MCF 10A (cell line): ENCODE measurements at regions not wholly inside any gene's neighbourhood (a gene's known extent, or its start where the extent isn't known, plus 50 kb on each side); places are given as distances from the start of the nearest gene placed in this dataset.

Experiments used
- BruUV-seq: library from RNA; stranded (reverse); fragments of 400-500 nt; replicated peaks from 2 replicates; lab custom pipeline; 2021; lab: Mats Ljungman, UMichigan
- CTCF ChIA-PET: fragments of 300-600 bp; sonication (Branson Sonifier 250); formaldehyde crosslinking; extraction: SDS; loops from one replicate; lab custom pipeline; 2021; ENCODE audit warnings: antibody characterized with exemption, inconsistent platforms; lab: Yijun Ruan, JAX
- POLR2A ChIA-PET: fragments of 300-600, 350-650 bp; sonication (Branson Sonifier 250); formaldehyde crosslinking; extraction: SDS; loops from one replicate; lab custom pipeline; 2020; ENCODE audit warnings: antibody characterized with exemption, inconsistent platforms; lab: Yijun Ruan, JAX
- DNase-seq: peaks from one replicate; pipeline ENCODE4 v3.0.0-alpha.2; 2018; ENCODE audit not compliant: unreplicated experiment
- H3K27ac Mint-ChIP-seq: one replicate; pipeline ENCODE4 v1.8.0; 2022; ENCODE audit warnings: mild to moderate bottlenecking, low read depth, mixed read lengths; ENCODE audit not compliant: unreplicated experiment
- H3K27me3 Mint-ChIP-seq: one replicate; pipeline ENCODE4 v1.8.0; 2022; ENCODE audit warnings: mixed read lengths; ENCODE audit not compliant: insufficient read depth, unreplicated experiment
- H3K36me3 Mint-ChIP-seq: one replicate; pipeline ENCODE4 v1.8.0; 2022; ENCODE audit warnings: mild to moderate bottlenecking, moderate library complexity, mixed read lengths; ENCODE audit not compliant: insufficient read depth, unreplicated experiment
- H3K4me1 Mint-ChIP-seq: one replicate; pipeline ENCODE4 v1.8.0; 2022; ENCODE audit warnings: mixed read lengths; ENCODE audit not compliant: insufficient read depth, unreplicated experiment
- H3K4me3 Mint-ChIP-seq: one replicate; pipeline ENCODE4 v1.8.0; 2022; ENCODE audit warnings: mild to moderate bottlenecking, moderate library complexity, mixed read lengths; ENCODE audit not compliant: unreplicated experiment
- H3K9me3 Mint-ChIP-seq: one replicate; pipeline ENCODE4 v1.8.0; 2022; ENCODE audit warnings: mixed read lengths; ENCODE audit not compliant: unreplicated experiment
- CTCF ChIP-seq: fragments of 200-600 bp; IDR thresholded peaks from one replicate; pipeline ENCODE4 v1.8.0; 2022; ENCODE audit warnings: antibody characterized with exemption, mild to moderate bottlenecking; ENCODE audit not compliant: unreplicated experiment
- intact Hi-C: fragments of 100-400 bp; cut with micrococcal nuclease; formaldehyde crosslinking; loops from 2 replicates; pipeline ENCODE4 v1.14.1; 2022

DNA sequence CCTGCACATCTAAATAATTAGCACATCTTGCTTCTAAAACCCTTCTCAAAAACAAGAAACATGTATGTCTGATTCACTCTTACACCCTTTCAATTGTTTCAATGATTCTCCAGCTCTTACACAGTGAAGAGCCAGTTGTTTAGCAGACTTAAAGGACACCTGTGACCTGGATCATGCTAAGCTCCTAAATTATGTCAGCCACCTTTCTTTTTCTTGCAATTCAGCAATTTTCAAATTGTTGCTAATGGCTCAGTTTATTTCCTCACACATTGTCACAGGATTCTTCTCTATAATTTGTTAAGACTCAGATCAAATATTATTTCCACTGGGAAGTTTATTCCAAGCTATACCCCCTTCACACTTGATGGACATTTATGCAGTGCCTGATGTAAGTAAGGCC lies 413.2 kb downstream of the PLA2G4A start:
- H3K4me1 Mint-ChIP-seq, result peaks cover 6% of the 10 kb centered on the region
- BruUV-seq, result no TSS peak

GRCh38 chr1:187244623-187245022 lies 415.9 kb downstream of the PLA2G4A start:
- ChIA-PET POLR2A (interaction anchor here (0.6 kb wide), 1 partner anchor 611 kb away, joined by 4 read pairs; no protein-coding TSS in a partner anchor), CTCF (interaction anchor here (0.6 to 1.1 kb wide), 4 partner anchors 9 to 600 kb away, joined by 3 to 5 read pairs (median 3); no protein-coding TSS in a partner anchor)
- intact Hi-C loops, result no loop called here
- no TSS peak for BruUV-seq
- Mint-ChIP-seq H3K4me3 (no peak overlapping the region), H3K9me3 (peaks cover 8% of the 10 kb centered on the region), H3K4me1 (peaks cover 6% of the 10 kb centered on the region), H3K36me3 (peaks cover 6% of the 10 kb centered on the region), H3K27me3 (no peaks in the 10 kb centered on the region), H3K27ac (no peak overlapping the region)
- TF ChIP-seq CTCF, result no peak
- peak; percentile 73 for DNase-seq

More for the DNA sequence above, 413.2 kb downstream of the PLA2G4A start:
- ChIA-PET POLR2A (no interaction called here), CTCF (interaction anchor here (0.7 to 1.2 kb wide), 3 partner anchors 9 to 343 kb away, joined by 3 read pairs; no protein-coding TSS in a partner anchor)
- Mint-ChIP-seq H3K9me3 (peaks cover 5% of the 10 kb centered on the region), H3K27ac (no peak overlapping the region), H3K4me3 (no peak overlapping the region), H3K27me3 (no peaks in the 10 kb centered on the region), H3K36me3 (peaks cover 4% of the 10 kb centered on the region)
- TF ChIP-seq CTCF, result no peak
- intact Hi-C loops, result no loop called here
- no peak for DNase-seq

- intact Hi-C loops, result no loop called here
- no peak for DNase-seq
Measured at GRCh38 chr1:187245201-187245600, 416.5 kb downstream of the PLA2G4A start.

GRCh38 chr1:187249196-187249595 lies 420.4 kb downstream of the PLA2G4A start:
- POLR2A ChIA-PET, result interaction anchor here (0.6 to 0.9 kb wide), 2 partner anchors 9 to 730 kb away, joined by 3 to 4 read pairs; no protein-coding TSS in a partner anchor
- peaks cover 8% of the 10 kb centered on the region for H3K9me3 Mint-ChIP-seq
- BruUV-seq, result no TSS peak
- CTCF ChIA-PET, result no interaction called here
- no peaks in the 10 kb centered on the region for H3K27me3 Mint-ChIP-seq
- no peak overlapping the region for H3K27ac Mint-ChIP-seq
- TF ChIP-seq CTCF, result no peak
- peaks cover 6% of the 10 kb centered on the region for H3K4me1 Mint-ChIP-seq
- DNase-seq, result no peak
- H3K4me3 Mint-ChIP-seq, result no peak overlapping the region
- intact Hi-C loops, result no loop called here
- H3K36me3 Mint-ChIP-seq, result peaks cover 6% of the 10 kb centered on the region

More at GRCh38 chr1:187245201-187245600, 416.5 kb downstream of the PLA2G4A start:
- no peak for TF ChIP-seq CTCF
- peaks cover 6% of the 10 kb centered on the region for H3K36me3 Mint-ChIP-seq
- H3K9me3 Mint-ChIP-seq, result peaks cover 8% of the 10 kb centered on the region
- H3K4me3 Mint-ChIP-seq, result no peak overlapping the region
- POLR2A ChIA-PET, result no interaction called here
- H3K27ac Mint-ChIP-seq, result no peak overlapping the region
- no peaks in the 10 kb centered on the region for H3K27me3 Mint-ChIP-seq
- CTCF ChIA-PET, result interaction anchor here (0.8 to 1.1 kb wide), 2 partner anchors 10 to 193 kb away, joined by 3 to 5 read pairs; no protein-coding TSS in a partner anchor
- peaks cover 6% of the 10 kb centered on the region for H3K4me1 Mint-ChIP-seq
- BruUV-seq, result no TSS peak
